PFSK-1 (cell line): ENCODE measurements at regions not wholly inside any gene's neighbourhood (a gene's known extent, or its start where the extent isn't known, plus 50 kb on each side); places are given as distances from the start of the nearest gene placed in this dataset.

ENCODE experiments used
- FOXP2 ChIP-seq: optimal IDR thresholded peaks from 2 replicates; pipeline ENCODE3; 2011; ENCODE audit warnings: borderline replicate concordance, control low read depth, inconsistent platforms; ENCODE audit not compliant: insufficient read depth; ENCODE audit errors: extremely low read length, extremely low read depth
- POLR2AphosphoS5 ChIP-seq: IDR thresholded peaks from 2 replicates; pipeline ENCODE4 v1.6.1; 2012; ENCODE audit warnings: low read depth, mild to moderate bottlenecking, control low read depth, low read length, moderate library complexity
- SIN3A ChIP-seq: IDR thresholded peaks from 2 replicates; pipeline ENCODE4 v1.6.1; 2012; ENCODE audit warnings: mild to moderate bottlenecking, low read length, moderate library complexity, borderline replicate concordance; ENCODE audit not compliant: insufficient read depth
- TAF1 ChIP-seq: IDR thresholded peaks from 2 replicates; pipeline ENCODE4 v1.6.1; 2012; ENCODE audit warnings: low read length, control low read depth, borderline replicate concordance; ENCODE audit not compliant: insufficient read depth
- TF ChIP-seq, protein P1 (sequence below), 2 experiments: IDR thresholded peaks; 2 replicates each; pipeline versions ENCODE4 v1.6.1 to v1.8.0; 2011 to 2012; ENCODE audit warnings: low read depth in 2 of 2, low read length in 2 of 2, control low read depth in 1 of 2, inconsistent platforms in 1 of 2, mild to moderate bottlenecking in 1 of 2, moderate library complexity in 1 of 2; ENCODE audit not compliant: insufficient read depth in 1 of 2

DNA sequence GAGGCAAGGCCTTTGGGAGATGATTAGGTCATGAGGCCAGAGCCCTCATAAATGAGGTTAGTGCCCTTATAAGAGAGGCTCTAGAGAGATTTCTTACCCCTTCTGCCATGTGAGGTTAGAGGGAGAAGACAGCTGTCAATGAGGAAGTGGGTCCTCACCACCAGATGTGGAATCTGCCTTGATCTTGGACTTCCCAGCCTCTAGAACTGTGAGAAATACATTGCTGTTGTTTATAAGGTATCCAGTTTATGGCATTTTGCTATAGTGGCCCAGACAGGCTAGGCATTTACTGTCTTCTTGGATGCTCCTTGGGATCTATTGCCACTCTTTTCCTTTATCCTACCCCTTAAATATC is 57.1 kb upstream of the CITED2 start:
- TF ChIP-seq FOXP2 (no peak), TAF1 (no peak), POLR2AphosphoS5 (no peak), SIN3A (no peak)
- TF ChIP-seq, protein P1, sequence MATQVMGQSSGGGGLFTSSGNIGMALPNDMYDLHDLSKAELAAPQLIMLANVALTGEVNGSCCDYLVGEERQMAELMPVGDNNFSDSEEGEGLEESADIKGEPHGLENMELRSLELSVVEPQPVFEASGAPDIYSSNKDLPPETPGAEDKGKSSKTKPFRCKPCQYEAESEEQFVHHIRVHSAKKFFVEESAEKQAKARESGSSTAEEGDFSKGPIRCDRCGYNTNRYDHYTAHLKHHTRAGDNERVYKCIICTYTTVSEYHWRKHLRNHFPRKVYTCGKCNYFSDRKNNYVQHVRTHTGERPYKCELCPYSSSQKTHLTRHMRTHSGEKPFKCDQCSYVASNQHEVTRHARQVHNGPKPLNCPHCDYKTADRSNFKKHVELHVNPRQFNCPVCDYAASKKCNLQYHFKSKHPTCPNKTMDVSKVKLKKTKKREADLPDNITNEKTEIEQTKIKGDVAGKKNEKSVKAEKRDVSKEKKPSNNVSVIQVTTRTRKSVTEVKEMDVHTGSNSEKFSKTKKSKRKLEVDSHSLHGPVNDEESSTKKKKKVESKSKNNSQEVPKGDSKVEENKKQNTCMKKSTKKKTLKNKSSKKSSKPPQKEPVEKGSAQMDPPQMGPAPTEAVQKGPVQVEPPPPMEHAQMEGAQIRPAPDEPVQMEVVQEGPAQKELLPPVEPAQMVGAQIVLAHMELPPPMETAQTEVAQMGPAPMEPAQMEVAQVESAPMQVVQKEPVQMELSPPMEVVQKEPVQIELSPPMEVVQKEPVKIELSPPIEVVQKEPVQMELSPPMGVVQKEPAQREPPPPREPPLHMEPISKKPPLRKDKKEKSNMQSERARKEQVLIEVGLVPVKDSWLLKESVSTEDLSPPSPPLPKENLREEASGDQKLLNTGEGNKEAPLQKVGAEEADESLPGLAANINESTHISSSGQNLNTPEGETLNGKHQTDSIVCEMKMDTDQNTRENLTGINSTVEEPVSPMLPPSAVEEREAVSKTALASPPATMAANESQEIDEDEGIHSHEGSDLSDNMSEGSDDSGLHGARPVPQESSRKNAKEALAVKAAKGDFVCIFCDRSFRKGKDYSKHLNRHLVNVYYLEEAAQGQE (IDR thresholded peaks at IDR 0.05; ENCODE audit: insufficient read depth in 1 of 2, low read depth in 2 of 2, low read length in 2 of 2), result no peak

DNA sequence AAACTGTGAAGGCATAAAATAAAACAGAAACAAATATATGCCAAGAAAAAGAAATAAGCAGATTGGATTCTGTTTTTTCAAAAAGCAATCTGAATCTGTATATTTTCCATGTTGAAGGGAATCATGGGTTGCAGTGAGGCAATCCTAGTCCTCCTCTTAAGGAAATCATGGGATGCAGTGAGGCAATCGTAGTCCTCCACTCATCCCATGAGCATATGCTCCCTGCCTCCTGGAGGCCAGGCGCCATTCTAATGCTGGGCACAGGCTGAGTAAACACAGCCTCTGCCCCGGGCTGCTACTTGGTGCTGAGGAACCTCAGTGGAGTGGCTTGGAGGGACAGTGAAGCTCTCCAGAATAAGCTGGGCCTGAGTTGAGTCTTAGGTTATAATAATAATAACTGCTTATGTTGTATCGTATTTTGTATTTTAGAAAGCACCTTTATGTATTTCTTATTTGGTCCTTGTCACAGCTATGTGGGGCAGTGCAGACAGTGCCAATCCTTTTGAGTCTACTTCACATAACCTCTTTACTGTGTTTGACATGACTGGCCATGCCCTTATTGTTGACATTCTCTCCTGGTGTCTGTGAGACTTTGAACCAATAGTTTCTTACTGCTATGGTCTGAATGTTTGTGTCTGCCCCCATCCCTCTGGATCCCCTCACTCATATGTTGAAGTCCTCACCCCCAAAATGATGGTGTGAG is 56.6 kb upstream of the CITED2 start:
- TF ChIP-seq SIN3A, result no peak
- TF ChIP-seq TAF1, result no peak
- no peak for TF ChIP-seq POLR2AphosphoS5
- TF ChIP-seq, protein P1 (IDR thresholded peaks at IDR 0.05; ENCODE audit: insufficient read depth in 1 of 2, low read depth in 2 of 2, low read length in 2 of 2), result no peak
- TF ChIP-seq FOXP2, result no peak

DNA sequence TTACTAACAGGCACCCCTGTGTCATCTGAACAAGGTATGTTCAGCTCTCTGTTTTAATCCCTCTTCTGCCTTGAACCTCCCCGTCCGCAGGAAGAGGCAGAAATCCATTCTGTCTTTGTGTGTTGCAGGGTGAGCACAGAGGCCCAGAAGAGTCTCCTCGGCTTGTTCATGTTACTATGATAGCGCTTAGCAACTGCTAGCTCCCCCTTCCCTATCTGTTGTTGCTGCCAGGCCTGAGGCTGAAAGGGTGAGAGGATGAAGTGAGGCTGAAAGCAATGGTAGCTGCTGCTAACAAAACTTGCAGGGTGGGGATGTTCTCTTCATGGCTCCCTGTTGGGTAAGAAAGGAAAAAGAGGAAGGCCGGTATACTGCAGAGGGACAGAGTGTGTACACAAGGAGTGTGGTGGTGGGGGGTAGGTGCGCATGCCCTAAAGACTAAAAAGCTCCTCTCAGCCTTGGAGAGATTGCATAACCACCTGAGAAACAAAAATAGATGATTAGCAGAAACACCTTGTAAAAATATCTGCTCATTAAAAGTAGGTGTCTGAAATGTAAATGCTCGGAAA is 55.2 kb upstream of the CITED2 start:
- TF ChIP-seq SIN3A, result no peak
- TF ChIP-seq POLR2AphosphoS5, result no peak
- TF ChIP-seq, protein P1 (IDR thresholded peaks at IDR 0.05; ENCODE audit: insufficient read depth in 1 of 2, low read depth in 2 of 2, low read length in 2 of 2), result no peak
- no peak for TF ChIP-seq FOXP2
- TF ChIP-seq TAF1, result no peak

DNA sequence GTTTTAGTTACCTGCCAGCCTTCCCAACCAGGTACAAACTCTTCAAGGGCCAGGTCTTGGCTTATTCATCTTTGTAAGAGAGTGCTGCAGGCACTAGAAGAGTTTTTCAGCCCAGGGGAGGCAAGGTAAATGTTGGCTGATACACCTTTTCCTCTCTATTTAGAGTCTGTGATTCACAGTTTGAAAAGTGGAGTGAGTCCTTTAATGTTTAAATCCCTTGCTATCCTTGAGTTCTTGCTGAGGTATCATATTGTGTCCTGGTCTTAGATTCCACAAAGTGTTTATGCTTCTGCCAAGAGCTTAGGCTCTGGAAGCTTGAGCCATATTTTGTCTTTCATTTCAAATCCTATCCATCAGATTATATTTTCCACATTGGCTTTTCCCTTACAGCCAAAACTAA is 52.8 kb upstream of the CITED2 start:
- TF ChIP-seq FOXP2 (no peak), SIN3A (no peak), POLR2AphosphoS5 (no peak), TAF1 (no peak)
- TF ChIP-seq, protein P1 (IDR thresholded peaks at IDR 0.05; ENCODE audit: insufficient read depth in 1 of 2, low read depth in 2 of 2, low read length in 2 of 2), result no peak
